ENCODE measurements at regions not wholly inside any gene's neighbourhood (a gene's known extent, or its start where the extent isn't known, plus 50 kb on each side); places are given as distances from the start of the nearest gene placed in this dataset.

- no TSS peak for BruUV-seq (replicated peaks)
- ChIA-PET POLR2A (no interaction called here), CTCF (ENCODE audit: low intra/inter-chr PET ratio, low total read pairs) (no interaction called here)
- TF ChIP-seq MXD4 (CRISPR knock-in tag; IDR thresholded peaks at IDR 0.05) (no peak), ZNF543 (CRISPR knock-in tag; IDR thresholded peaks at IDR 0.05) (no peak), ZNF879 (CRISPR knock-in tag; IDR thresholded peaks at IDR 0.05) (no peak), ZNF142 (CRISPR knock-in tag; IDR thresholded peaks at IDR 0.05) (no peak), ZNF75D (CRISPR knock-in tag; IDR thresholded peaks at IDR 0.05; ENCODE audit: borderline replicate concordance) (no peak), GLI4 (CRISPR knock-in tag; IDR thresholded peaks at IDR 0.05; ENCODE audit: borderline replicate concordance) (no peak), NFKBIZ (CRISPR knock-in tag; IDR thresholded peaks at IDR 0.05) (no peak), HNRNPH1 (optimal IDR thresholded peaks at IDR 0.05; ENCODE audit: low read depth, low read length) (no peak), ZHX1 (CRISPR knock-in tag; IDR thresholded peaks at IDR 0.05; ENCODE audit: low read depth) (no peak), PCBP1 (IDR thresholded peaks at IDR 0.05; ENCODE audit: borderline replicate concordance, low read depth, low read length) (no peak), ZFP37 (CRISPR knock-in tag; IDR thresholded peaks at IDR 0.05; ENCODE audit: borderline replicate concordance) (no peak), ZNF354B (CRISPR knock-in tag; IDR thresholded peaks at IDR 0.05) (no peak)
- TF ChIP-seq, protein P1, sequence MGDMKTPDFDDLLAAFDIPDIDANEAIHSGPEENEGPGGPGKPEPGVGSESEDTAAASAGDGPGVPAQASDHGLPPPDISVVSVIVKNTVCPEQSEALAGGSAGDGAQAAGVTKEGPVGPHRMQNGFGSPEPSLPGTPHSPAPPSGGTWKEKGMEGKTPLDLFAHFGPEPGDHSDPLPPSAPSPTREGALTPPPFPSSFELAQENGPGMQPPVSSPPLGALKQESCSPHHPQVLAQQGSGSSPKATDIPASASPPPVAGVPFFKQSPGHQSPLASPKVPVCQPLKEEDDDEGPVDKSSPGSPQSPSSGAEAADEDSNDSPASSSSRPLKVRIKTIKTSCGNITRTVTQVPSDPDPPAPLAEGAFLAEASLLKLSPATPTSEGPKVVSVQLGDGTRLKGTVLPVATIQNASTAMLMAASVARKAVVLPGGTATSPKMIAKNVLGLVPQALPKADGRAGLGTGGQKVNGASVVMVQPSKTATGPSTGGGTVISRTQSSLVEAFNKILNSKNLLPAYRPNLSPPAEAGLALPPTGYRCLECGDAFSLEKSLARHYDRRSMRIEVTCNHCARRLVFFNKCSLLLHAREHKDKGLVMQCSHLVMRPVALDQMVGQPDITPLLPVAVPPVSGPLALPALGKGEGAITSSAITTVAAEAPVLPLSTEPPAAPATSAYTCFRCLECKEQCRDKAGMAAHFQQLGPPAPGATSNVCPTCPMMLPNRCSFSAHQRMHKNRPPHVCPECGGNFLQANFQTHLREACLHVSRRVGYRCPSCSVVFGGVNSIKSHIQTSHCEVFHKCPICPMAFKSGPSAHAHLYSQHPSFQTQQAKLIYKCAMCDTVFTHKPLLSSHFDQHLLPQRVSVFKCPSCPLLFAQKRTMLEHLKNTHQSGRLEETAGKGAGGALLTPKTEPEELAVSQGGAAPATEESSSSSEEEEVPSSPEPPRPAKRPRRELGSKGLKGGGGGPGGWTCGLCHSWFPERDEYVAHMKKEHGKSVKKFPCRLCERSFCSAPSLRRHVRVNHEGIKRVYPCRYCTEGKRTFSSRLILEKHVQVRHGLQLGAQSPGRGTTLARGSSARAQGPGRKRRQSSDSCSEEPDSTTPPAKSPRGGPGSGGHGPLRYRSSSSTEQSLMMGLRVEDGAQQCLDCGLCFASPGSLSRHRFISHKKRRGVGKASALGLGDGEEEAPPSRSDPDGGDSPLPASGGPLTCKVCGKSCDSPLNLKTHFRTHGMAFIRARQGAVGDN (CRISPR knock-in tag; IDR thresholded peaks at IDR 0.05), result no peak
Measured at GRCh38 chr2:217116610-217117009, 256.7 kb upstream of the TNP1 start.

More at GRCh38 chr2:217116610-217117009, 256.7 kb upstream of the TNP1 start:
- H3K36me3 ChIP-seq (replicated peaks in 1 of 2; ENCODE audit: control insufficient read depth in 1 of 2, insufficient read depth in 2 of 2, low read length in 2 of 2), result no peaks in the 10 kb centered on the region
- WGBS (ENCODE audit: low lambda C conversion rate), result 0% methylated on average over 1 of the region's 1 CpG
- in situ Hi-C loops (cut with HindIII; ENCODE audit: extremely low pct_ligation_motif_present, low pct_unique_long_range_greater_than_20kb), result no loop called here
- H4K20me1 ChIP-seq (ENCODE audit: insufficient read depth, low read length), result no peaks in the 10 kb centered on the region
- H3K4me2 ChIP-seq (ENCODE audit: low read depth, low read length), result no peak overlapping the region
- ATAC-seq, result no peak
- no peaks in the 10 kb centered on the region for H3K4me1 ChIP-seq (ENCODE audit: insufficient read depth, low read length)
- H2AFZ ChIP-seq (ENCODE audit: low read length), result no peak overlapping the region
- no peak for DNase-seq (ENCODE audit: low spot score)
- no peaks in the 10 kb centered on the region for H3K9me3 ChIP-seq (ENCODE audit: low read length)
- no peak for FAIRE-seq
- intact Hi-C loops (cut with micrococcal nuclease; ENCODE audit: unreplicated experiment), result no loop called here
- H3K4me3 ChIP-seq (replicated peaks in 1 of 3; ENCODE audit: insufficient read depth in 1 of 3, low read depth in 2 of 3, low read length in 3 of 3), result no peak overlapping the region
- no peak overlapping the region for H3K9ac ChIP-seq (ENCODE audit: insufficient read depth, low read depth, low read length)
- H3K79me2 ChIP-seq (ENCODE audit: insufficient read depth, low read length), result no peaks in the 10 kb centered on the region
- H3K27me3 ChIP-seq (ENCODE audit: control insufficient read depth in 1 of 2, insufficient read depth in 2 of 2, low read length in 2 of 2), result 0 out of 5 replicates have a peak, but pooled peaks cover 0 to 7% of the 10 kb centered on the region in 2 experiments
- H3K27ac ChIP-seq (ENCODE audit: extremely low read length, insufficient read depth, low read length), result no peak overlapping the region
